ENCODE measurements at regions not wholly inside any gene's neighbourhood (a gene's known extent, or its start where the extent isn't known, plus 50 kb on each side); places are given as distances from the start of the nearest gene placed in this dataset.
"Not testable (repeated sequence)": the region's sequence is repeated elsewhere in the genome, so short reads cannot be mapped to it uniquely, and the experiment has no call there.

- no peak for DNase-seq
These were observed 50.0 kb upstream of the RASGRP1 start for GRCh38 chr15:38614621-38615020.

DNA sequence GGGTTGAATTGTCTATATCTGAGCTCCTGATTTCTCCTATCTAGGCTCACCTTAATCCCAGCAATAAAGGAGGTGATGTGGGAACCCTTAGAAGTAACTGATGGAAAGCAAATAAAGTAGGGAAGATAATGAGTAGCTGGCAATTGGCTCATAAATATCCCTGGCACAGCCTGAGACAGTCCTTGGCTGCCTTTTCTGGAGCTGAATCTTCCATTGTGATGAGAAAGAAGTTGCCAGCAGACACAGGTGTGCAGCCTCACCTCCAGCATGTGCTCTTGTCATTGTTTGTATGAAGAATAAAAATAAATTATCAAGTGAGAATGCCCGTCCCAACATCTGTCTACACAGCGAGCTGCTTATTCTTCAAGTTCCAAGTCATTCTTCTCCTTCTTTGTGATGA, 53.2 kb upstream of the RASGRP1 start:
- DNase-seq, result no peak

DNA sequence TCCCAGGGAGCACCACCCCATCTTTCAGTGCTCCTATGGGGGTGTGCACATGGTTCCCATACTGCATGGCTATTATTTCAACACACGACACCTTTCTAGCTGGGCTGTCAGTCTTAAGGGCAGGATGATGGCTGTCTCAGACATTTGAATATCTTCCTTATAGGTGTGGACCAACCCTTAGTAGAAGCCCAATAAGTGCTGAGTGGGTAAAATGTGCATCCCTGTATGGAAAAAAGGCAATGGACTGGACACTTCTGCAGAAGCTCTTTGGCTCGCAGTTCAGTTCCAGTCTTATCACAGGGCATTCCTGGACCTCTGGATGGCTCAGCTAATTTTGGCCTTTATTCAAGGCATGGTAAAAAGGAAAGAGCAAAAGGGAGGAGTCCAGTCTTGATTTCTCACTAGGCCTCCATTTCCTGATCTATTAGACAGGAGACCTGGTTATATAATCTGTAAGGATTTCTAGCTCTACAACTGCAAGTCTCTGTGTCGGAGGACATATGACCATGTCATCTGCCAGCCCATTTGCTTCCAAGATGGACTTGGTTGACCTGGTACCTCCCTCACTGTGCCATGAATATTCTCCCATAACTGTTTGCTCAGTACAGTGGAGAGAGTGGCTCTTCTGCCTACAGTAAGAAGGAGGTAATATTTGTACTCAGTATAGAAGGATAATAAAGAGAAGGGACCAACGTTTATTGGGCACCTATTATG, 53.8 kb upstream of the RASGRP1 start:
- DNase-seq, result no peak

GRCh38 chr15:38620098-38620497, 55.5 kb upstream of the RASGRP1 start:
- no peak for DNase-seq

DNA sequence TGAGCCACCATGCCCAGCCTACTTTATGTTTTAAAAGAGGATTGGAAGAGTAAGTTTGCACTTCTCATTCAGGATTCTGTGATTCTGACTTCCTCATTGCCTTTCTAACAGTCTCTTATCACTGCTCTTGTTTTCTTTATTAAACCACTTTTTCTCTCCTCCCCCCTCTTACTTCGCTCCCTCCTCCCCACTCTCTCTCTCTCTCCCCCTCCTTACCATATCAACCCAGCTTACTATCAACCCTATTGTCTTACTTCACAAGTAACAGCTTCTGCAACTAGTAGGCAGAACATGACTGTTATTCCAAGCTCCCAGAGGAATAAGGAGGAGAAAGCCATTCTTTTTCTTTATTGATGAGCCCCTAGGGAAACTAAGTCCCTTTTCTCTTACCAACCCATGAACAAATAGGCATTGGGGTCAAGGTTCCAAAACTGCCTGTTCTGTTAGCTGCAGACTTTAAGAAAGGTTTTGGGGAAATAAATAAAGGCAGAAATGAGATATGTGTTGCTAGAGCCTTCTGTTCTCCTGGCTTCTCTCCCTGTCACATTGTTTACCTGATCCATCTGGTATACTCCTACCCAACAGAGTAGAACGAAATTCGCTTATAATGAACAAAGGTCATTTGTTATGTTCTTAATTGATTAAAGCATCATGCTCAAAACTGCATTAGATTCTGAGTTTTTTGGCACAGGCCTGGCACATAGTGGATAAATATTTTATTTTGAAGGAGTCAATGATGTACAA, 56.4 kb upstream of the RASGRP1 start:
- DNase-seq, result no peak

DNA sequence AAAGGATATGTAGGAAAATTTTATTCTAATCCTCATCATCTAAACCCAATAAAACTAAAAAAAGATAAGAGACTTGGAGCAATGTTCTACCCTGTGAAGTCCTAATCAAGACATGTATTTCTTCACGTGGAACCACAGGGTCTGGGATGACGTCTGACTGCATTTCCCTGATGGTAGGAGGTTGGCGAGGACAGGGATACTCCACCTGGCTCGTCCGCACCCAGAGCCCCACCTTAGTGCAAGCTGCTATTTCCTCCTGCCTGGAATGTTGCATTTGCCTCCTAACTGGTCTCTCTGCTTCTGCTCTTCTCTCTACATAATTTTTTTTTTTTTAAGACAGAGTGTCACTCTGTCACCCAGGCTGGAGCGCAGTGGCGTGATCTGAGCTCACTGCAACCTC, 57.7 kb upstream of the RASGRP1 start:
- DNase-seq, result no peak

GRCh38 chr15:38622908-38623307, 58.3 kb upstream of the RASGRP1 start:
- no peak for DNase-seq

DNA sequence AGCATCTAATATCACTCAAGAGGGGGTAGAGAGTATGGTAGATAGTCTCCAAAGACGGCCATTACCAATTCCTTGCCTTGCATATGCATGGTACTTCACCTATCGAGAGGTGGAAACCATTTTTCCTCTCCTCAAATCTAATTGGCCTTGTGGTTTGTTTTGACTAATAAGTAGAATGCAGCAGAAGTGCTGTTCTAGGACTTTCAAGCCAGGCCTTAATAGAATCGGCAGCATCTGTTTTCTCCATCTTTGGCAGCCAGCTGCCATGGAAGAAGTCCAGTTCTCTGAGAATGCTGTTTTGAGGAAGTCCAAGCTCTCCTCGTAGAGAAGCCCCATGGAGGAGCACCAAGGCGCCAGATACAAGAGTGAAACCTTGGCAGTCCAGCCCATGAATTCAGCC, 59.1 kb upstream of the RASGRP1 start:
- DNase-seq, result peak; percentile 61

DNA sequence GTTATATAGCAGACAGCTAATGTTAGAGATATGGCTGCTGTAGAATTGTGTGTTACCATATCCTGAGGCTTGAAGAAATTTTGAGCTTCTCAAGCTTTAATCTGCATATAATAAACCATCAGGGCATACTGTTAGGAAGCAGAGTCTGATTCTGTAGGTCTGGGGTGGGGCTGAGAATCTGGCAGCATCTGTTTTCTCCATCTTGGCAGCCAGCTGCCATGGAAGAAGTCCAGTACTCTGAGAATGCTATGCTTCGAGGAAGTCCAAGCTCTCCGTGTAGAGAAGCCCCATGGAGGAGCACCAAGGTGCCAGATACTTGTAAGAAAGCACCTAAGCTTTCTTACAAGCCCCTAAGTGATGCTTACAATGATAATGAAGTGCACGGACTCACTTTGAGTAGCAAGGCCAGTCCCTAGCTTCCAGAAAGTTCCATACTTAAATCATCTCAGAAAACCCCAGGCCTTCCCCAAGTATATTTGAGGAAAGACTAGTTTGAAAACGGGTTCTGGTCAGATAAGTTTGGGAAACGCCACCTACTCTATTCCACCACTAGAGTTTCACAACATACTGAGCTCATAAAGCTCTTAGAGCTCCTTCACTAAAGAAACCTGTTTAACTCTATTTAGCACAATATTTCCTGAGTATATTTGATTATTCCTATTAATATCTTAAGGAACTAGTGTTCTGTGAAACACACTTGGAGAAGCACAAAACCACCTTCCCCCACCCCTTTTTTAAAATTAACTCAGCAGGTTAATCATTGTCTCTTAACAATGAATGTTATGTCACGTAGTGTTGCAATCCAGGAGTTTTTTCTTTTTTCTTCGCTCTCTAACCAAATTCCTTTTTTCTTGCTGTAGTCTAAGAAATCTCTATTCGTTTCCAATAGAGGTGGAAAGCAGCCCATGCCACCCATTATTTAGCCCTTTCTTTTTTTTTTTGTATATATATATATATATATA, 59.9 kb upstream of the RASGRP1 start:
- peak; percentile 46 for DNase-seq

DNA sequence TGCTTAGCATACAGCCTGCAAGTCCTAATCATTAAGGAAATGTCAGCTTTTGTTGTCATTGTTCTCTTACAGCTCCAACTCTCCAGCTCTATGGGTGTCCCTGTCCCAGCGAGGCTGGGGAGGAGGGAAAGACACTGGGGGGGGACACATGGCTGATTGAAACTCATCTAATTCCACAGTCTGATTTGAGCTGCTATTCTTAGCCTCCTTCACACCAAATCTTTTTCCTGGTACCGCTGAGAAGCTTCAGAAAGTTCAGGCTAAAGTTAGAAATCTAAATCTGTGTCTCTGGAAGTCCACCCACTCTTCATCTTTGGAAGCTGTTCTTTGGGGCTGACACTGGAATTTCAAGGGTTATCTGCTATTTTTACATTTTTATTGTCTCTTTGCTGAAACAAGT, 61.3 kb upstream of the RASGRP1 start:
- no peak for DNase-seq

DNA sequence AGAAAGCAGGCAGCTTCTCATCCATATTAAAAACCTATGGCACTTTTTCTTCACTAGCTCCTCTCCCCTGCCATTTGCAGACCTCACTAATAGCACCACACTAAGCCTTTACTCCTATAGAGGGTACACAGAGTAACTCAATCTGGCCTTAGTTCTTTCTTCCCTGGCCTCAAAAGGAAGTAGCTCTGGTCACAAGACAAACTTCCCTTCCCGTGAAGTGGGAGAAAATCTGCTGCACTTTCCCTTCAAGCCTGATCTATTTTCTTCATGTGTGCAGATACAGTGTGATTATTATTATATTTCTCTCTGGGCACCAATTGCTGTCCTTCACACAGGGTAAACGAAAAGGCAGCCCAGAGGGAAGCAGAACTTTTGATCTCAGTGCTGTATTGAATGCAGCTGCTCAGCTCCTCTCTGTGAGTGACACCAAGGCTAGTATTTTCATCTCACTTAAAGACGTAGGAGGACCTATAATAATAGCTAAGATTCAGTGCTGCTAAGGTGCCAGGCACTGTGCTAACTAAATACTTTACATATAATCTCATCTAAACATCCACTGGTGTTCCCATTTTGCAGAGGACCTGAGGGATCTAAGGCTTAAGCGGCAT, 61.9 kb upstream of the RASGRP1 start:
- no peak for DNase-seq

DNA sequence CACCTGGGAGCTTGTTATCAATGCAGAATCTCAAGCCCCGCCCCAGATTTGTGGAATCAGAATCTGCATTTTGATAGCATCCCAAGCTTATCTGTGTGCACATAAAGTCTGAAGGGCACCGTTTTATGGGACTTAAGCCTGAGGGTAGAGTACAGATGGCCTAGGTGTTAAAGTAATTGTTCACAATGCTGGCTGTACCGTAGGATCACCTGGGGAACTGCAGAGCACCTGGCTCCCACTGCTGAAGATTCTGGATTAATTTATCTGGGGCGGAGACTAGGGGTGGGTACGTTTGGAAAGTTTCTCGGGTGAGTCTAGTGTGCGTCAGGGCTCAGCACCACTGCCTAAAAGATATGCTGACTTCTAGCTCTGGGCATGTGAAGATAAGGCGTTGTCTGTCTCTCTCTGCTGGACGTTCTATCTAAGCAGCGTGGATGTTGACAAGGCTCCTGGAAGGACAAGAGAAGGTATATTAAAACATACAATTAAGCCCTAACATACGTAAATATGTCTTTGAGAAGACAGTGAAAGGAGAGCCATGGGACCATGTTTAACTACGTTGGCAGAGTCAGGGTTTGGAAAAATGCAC, 63.2 kb upstream of the RASGRP1 start:
- DNase-seq, result no peak

DNA sequence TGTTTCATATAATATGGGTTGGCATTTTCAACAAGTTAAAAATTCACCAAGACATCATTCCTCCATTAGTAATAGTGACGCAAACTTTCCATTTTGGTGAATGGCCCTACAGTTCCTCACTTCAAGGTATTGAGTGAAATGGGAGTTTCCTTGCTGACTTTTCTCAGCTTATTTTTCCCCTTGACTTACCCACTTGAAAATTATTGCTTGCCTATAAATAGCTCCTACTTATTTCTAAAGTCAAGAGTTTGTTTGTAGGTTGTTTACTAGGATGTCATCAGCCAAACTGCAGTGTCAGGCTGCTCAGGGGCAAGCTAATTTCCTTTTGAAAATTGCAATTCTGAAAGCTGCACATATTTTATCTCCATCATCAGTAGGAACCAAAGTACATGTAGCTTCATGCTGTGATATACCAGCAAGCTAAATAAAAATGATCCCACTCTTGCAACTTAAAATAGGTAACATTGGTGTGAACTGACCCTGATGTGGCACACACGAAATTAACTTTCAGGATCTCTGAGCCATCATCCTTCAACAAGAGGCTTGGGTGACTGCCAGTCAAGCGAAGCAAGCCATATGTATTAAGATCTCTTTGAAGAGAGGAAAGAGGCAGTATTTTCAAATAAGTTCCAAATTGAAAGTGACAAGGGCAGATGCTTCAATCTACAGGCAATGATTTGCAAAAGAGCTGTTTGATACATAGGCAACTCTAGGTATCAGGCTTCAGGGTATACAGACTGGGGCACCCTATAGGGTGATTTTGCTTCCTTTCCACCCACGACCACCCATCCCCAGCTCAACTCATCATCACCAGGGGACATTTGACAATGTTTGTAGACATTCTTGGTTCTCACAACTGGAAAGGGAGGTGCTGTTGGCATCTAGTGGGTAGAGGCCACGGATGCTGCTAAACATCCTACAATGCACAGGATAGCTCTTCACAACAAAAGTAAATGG, 66.8 kb upstream of the RASGRP1 start:
- DNase-seq, result no peak

DNA sequence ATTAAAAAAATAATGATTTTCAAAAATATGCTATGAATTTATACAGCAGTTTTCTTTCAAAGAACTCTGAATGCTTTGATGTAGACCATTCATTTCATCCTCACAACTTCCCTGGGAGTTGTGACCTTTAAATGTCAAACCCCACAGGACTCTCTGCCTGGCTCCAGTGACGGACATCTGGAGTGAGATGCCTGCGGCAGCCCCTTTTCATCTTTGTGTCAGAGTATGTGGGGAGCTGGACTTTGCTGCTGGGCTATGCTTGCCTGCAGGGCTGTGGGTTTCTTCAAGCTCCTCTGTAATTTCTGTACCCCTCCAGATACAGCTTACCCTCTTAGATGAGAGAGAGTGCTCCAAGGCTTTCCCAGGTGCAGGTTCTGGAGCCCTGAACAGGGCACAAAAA, 70.6 kb upstream of the RASGRP1 start:
- DNase-seq, result no peak

DNA sequence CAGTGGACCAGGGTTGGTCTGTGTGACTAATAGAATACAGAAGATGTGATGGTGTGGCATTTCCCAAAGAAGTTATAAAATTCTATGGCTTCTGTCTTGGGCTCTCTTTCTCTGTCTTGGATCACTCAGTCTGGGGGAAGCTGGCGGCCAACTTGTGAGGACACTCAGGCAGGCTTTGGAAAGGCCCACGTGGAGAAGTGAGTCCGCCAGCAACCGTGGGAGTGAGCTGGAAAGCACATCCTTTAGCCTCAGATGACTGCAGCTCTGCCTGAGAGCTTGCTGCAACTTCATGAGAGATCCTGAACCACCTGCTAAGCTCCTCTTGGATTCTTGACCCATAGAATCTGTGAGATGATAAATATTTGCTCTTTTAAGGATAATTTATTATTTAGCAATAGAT, 72.0 kb upstream of the RASGRP1 start:
- peak; percentile 25 for DNase-seq

- DNase-seq, result no peak
These were observed 73.5 kb upstream of the RASGRP1 start for GRCh38 chr15:38638126-38638525.

GRCh38 chr15:38638811-38639210, 74.2 kb upstream of the RASGRP1 start:
- DNase-seq, result no peak

DNA sequence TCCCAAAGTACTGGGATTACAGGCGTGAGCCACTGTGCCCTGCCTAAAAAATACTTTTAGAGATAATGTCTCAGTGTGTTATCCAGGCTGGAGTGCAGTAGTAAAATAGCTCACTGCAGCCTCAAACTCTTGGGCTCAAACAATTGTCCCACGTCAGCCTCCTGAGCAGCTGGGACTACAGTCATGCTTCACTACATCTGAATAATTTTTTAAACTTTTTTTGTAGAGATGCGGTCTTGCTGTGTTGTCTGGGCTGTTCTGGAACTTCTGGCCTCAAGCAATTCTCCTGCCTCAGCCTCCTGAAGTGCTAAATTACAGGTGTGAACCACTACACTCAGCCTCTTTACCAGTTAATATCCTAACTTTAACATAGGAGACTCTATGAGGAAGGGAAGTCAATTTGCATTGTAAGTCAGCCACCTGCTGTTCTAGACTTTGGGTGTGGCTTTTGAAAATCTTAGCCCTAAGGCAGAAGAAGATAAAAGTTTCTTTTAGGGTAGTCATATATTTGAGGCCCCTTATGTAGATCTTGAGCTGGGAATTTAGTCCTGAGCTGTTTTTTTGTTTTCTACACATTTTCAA, 78.2 kb upstream of the RASGRP1 start:
- no peak for DNase-seq

GRCh38 chr15:38644353-38644752, 79.7 kb upstream of the RASGRP1 start:
- not testable (repeated sequence) for DNase-seq

- DNase-seq, result no peak
These were observed 82.1 kb upstream of the RASGRP1 start for GRCh38 chr15:38646716-38647115.
